KMS-11 (cell line): ENCODE measurements at regions not wholly inside any gene's neighbourhood (a gene's known extent, or its start where the extent isn't known, plus 50 kb on each side); places are given as distances from the start of the nearest gene placed in this dataset.

Experiments
- H2AFZ ChIP-seq: fragments of 200-600 bp; sonication (generic); 2 replicates; pipeline ENCODE4 v1.6.1; 2016; ENCODE audit warnings: antibody characterized with exemption, mixed run types, low read depth
- H3K27ac ChIP-seq: fragments of 200-600 bp; sonication (generic); 2 replicates; pipeline ENCODE4 v1.6.1; 2016; ENCODE audit warnings: mild to moderate bottlenecking, mixed run types
- H3K27me3 ChIP-seq: fragments of 200-600 bp; sonication (generic); 2 replicates; pipeline ENCODE4 v1.6.1; 2017; ENCODE audit warnings: mild to moderate bottlenecking, low read depth, mixed run types, moderate library complexity; ENCODE audit not compliant: insufficient read depth
- H3K36me3 ChIP-seq: fragments of 200-600 bp; sonication (generic); 2 replicates; pipeline ENCODE4 v1.6.1; 2017; ENCODE audit warnings: mild to moderate bottlenecking, mixed run types; ENCODE audit not compliant: insufficient read depth
- H3K4me1 ChIP-seq: fragments of 200-600 bp; sonication (generic); 2 replicates; pipeline ENCODE4 v1.6.1; 2016; ENCODE audit warnings: mild to moderate bottlenecking, low read depth, mixed run types; ENCODE audit not compliant: poor library complexity, severe bottlenecking
- H3K4me2 ChIP-seq: fragments of 200-600 bp; sonication (generic); 2 replicates; pipeline ENCODE4 v1.7.0; 2016; ENCODE audit warnings: mild to moderate bottlenecking, mixed run types
- H3K4me3 ChIP-seq: fragments of 200-600 bp; sonication (generic); IDR thresholded peaks from 2 replicates; pipeline ENCODE4 v1.6.1; 2017; ENCODE audit warnings: low read depth, low read length, mixed read lengths; ENCODE audit not compliant: insufficient read depth
- H3K79me2 ChIP-seq: fragments of 200-600 bp; sonication (generic); 2 replicates; pipeline ENCODE4 v1.6.1; 2016; ENCODE audit warnings: low read depth, mixed run types; ENCODE audit not compliant: insufficient read depth
- H3K9ac ChIP-seq: fragments of 200-600 bp; sonication (generic); 2 replicates; pipeline ENCODE4 v1.6.1; 2016; ENCODE audit warnings: mild to moderate bottlenecking, mixed run types
- H4K20me1 ChIP-seq: fragments of 200-600 bp; sonication (generic); 2 replicates; pipeline ENCODE4 v1.6.1; 2016; ENCODE audit warnings: mild to moderate bottlenecking, mixed run types; ENCODE audit not compliant: insufficient read depth
- CTCF ChIP-seq: fragments of 200-600 bp; sonication (generic); conservative IDR thresholded peaks from 2 replicates; pipeline ENCODE4 v1.6.1; 2017; ENCODE audit warnings: low read depth, mild to moderate bottlenecking, antibody characterized with exemption, low read length, moderate library complexity, mixed read lengths

- H3K4me2 ChIP-seq = no peak overlapping the region
- H3K4me3 ChIP-seq = no peak overlapping the region
- no peaks in the 10 kb centered on the region for H3K36me3 ChIP-seq
- H3K9ac ChIP-seq = no peak overlapping the region
- no peak for TF ChIP-seq CTCF
- no peaks in the 10 kb centered on the region for H4K20me1 ChIP-seq
- no peak overlapping the region for H3K27ac ChIP-seq
- H3K79me2 ChIP-seq = no peaks in the 10 kb centered on the region
- no peak overlapping the region for H2AFZ ChIP-seq
- H3K27me3 ChIP-seq = no peaks in the 10 kb centered on the region
- H3K4me1 ChIP-seq = peaks cover 30% of the 10 kb centered on the region
Measured at GRCh38 chr1:172897738-172898137, 153.0 kb downstream of the TNFSF18 start.

GRCh38 chr1:172898866-172899265 is 151.9 kb downstream of the TNFSF18 start:
- no peaks in the 10 kb centered on the region for H4K20me1 ChIP-seq
- H3K36me3 ChIP-seq = no peaks in the 10 kb centered on the region
- H3K9ac ChIP-seq = no peak overlapping the region
- H2AFZ ChIP-seq = no peak overlapping the region
- no peak overlapping the region for H3K27ac ChIP-seq
- H3K4me1 ChIP-seq = peaks cover 21% of the 10 kb centered on the region
- H3K27me3 ChIP-seq = no peaks in the 10 kb centered on the region
- H3K79me2 ChIP-seq = no peaks in the 10 kb centered on the region
- H3K4me3 ChIP-seq = no peak overlapping the region
- TF ChIP-seq CTCF = no peak
- no peak overlapping the region for H3K4me2 ChIP-seq

- Histone ChIP-seq H3K4me2 (no peak overlapping the region), H4K20me1 (no peaks in the 10 kb centered on the region), H2AFZ (no peak overlapping the region), H3K27me3 (no peaks in the 10 kb centered on the region), H3K79me2 (no peaks in the 10 kb centered on the region), H3K9ac (no peak overlapping the region), H3K27ac (no peak overlapping the region), H3K4me3 (no peak overlapping the region), H3K4me1 (peaks cover 5% of the 10 kb centered on the region), H3K36me3 (no peaks in the 10 kb centered on the region)
- no peak for TF ChIP-seq CTCF
Measured at GRCh38 chr1:172900376-172900997, 150.3 kb downstream of the TNFSF18 start.

GRCh38 chr1:172902200-172902599 is 148.5 kb downstream of the TNFSF18 start:
- H3K27ac ChIP-seq = no peak overlapping the region
- no peak overlapping the region for H3K4me2 ChIP-seq
- H3K79me2 ChIP-seq = no peaks in the 10 kb centered on the region
- H3K9ac ChIP-seq = no peak overlapping the region
- H3K4me1 ChIP-seq = peaks cover 14% of the 10 kb centered on the region
- no peak overlapping the region for H3K4me3 ChIP-seq
- H4K20me1 ChIP-seq = no peaks in the 10 kb centered on the region
- H3K27me3 ChIP-seq = no peaks in the 10 kb centered on the region
- H2AFZ ChIP-seq = no peak overlapping the region
- H3K36me3 ChIP-seq = no peaks in the 10 kb centered on the region
- TF ChIP-seq CTCF = no peak
